Hepatocyte (in vitro differentiated cells): ENCODE measurements at regions not wholly inside any gene's neighbourhood (a gene's known extent, or its start where the extent isn't known, plus 50 kb on each side); places are given as distances from the start of the nearest gene placed in this dataset.

Source experiments
- DNase-seq: peaks from one replicate; pipeline ENCODE4 v3.0.0-alpha.2; 2016; ENCODE audit warnings: low spot score
- H2AFZ ChIP-seq: fragments of 200-600 bp; sonication (generic); 2 replicates; pipeline ENCODE4 v1.6.0; 2016; ENCODE audit warnings: antibody characterized with exemption, mild to moderate bottlenecking
- H3K27ac ChIP-seq: fragments of 200-600 bp; sonication (generic); 2 replicates; pipeline ENCODE4 v1.5.1; 2016; ENCODE audit warnings: mild to moderate bottlenecking
- H3K27me3 ChIP-seq: fragments of 200-600 bp; sonication (generic); 2 replicates; pipeline ENCODE4 v1.6.1; 2016
- H3K36me3 ChIP-seq: fragments of 200-600 bp; sonication (generic); replicated peaks from 2 replicates; pipeline ENCODE4 v1.5.1; 2016; ENCODE audit warnings: low read depth; ENCODE audit not compliant: insufficient read depth
- H3K4me1 ChIP-seq: fragments of 200-600 bp; sonication (generic); 2 replicates; pipeline ENCODE4 v1.5.1; 2016; ENCODE audit warnings: mild to moderate bottlenecking, moderate library complexity; ENCODE audit not compliant: insufficient read depth
- H3K4me2 ChIP-seq: fragments of 200-600 bp; sonication (generic); 2 replicates; pipeline ENCODE4 v1.6.0; 2016
- H3K4me3 ChIP-seq: fragments of 200-600 bp; sonication (generic); 2 replicates; pipeline ENCODE4 v1.5.1; 2016; ENCODE audit warnings: mild to moderate bottlenecking
- H3K79me2 ChIP-seq: fragments of 200-600 bp; sonication (generic); 2 replicates; pipeline ENCODE4 v1.6.0; 2017; ENCODE audit warnings: mild to moderate bottlenecking
- H3K9me2 ChIP-seq: fragments of 200-600 bp; sonication (generic); replicated peaks from 2 replicates; pipeline ENCODE4 v1.6.0; 2017; ENCODE audit warnings: mild to moderate bottlenecking; ENCODE audit not compliant: insufficient read depth
- H3K9me3 ChIP-seq: fragments of 200-600 bp; sonication (generic); 2 replicates; pipeline ENCODE4 v1.5.1; 2016; ENCODE audit warnings: low read depth, mild to moderate bottlenecking
- H4K20me1 ChIP-seq: fragments of 200-600 bp; sonication (generic); 2 replicates; pipeline ENCODE4 v1.6.0; 2016; ENCODE audit warnings: mild to moderate bottlenecking; ENCODE audit not compliant: insufficient read depth, poor library complexity, severe bottlenecking
- EZH2 ChIP-seq: fragments of 200-600 bp; sonication (generic); IDR thresholded peaks from 2 replicates; pipeline ENCODE4 v1.6.1; 2016; ENCODE audit warnings: antibody characterized with exemption, mild to moderate bottlenecking, borderline replicate concordance
- EZH2phosphoT487 ChIP-seq: fragments of 200-600 bp; sonication (generic); IDR thresholded peaks from one replicate; pipeline ENCODE4 v1.6.1; 2018; ENCODE audit warnings: antibody characterized with exemption, mild to moderate bottlenecking, low read depth, moderate library complexity; ENCODE audit not compliant: unreplicated experiment, severe bottlenecking
- WGBS: methylation state at CpG from one replicate; pipeline ENCODE4 v1.1.6; 2016; ENCODE audit warnings: low lambda C conversion rate; ENCODE audit errors: missing lambda C conversion rate; 5-methylcytosine and 5-hydroxymethylcytosine counted together
- TF ChIP-seq, protein P1 (sequence below): fragments of 200-600 bp; sonication (generic); IDR thresholded peaks from 2 replicates; pipeline ENCODE4 v1.5.1; 2016; ENCODE audit warnings: antibody characterized with exemption, mild to moderate bottlenecking; ENCODE audit not compliant: poor library complexity

GRCh38 chr1:4173731-4174130 is 273.7 kb upstream of the C1orf174 start:
- DNase-seq: no peak
- no peaks in the 10 kb centered on the region for H3K79me2 ChIP-seq
- 84% methylated on average over 9 of the region's 9 CpGs for WGBS
- no peaks in the 10 kb centered on the region for H3K9me2 ChIP-seq
- H3K27me3 ChIP-seq: no peaks in the 10 kb centered on the region
- H2AFZ ChIP-seq: no peak overlapping the region
- H3K4me3 ChIP-seq: no peak overlapping the region
- H4K20me1 ChIP-seq: no peaks in the 10 kb centered on the region
- H3K36me3 ChIP-seq: no peaks in the 10 kb centered on the region
- H3K4me2 ChIP-seq: no peak overlapping the region
- no peak overlapping the region for H3K27ac ChIP-seq
- no peak for TF ChIP-seq EZH2
- TF ChIP-seq, protein P1, sequence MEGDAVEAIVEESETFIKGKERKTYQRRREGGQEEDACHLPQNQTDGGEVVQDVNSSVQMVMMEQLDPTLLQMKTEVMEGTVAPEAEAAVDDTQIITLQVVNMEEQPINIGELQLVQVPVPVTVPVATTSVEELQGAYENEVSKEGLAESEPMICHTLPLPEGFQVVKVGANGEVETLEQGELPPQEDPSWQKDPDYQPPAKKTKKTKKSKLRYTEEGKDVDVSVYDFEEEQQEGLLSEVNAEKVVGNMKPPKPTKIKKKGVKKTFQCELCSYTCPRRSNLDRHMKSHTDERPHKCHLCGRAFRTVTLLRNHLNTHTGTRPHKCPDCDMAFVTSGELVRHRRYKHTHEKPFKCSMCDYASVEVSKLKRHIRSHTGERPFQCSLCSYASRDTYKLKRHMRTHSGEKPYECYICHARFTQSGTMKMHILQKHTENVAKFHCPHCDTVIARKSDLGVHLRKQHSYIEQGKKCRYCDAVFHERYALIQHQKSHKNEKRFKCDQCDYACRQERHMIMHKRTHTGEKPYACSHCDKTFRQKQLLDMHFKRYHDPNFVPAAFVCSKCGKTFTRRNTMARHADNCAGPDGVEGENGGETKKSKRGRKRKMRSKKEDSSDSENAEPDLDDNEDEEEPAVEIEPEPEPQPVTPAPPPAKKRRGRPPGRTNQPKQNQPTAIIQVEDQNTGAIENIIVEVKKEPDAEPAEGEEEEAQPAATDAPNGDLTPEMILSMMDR: no peak
- no peak for TF ChIP-seq EZH2phosphoT487
- no peaks in the 10 kb centered on the region for H3K4me1 ChIP-seq
- H3K9me3 ChIP-seq: no peaks in the 10 kb centered on the region

- no peak overlapping the region for H3K27ac ChIP-seq
- no peak for DNase-seq
- no peaks in the 10 kb centered on the region for H3K9me3 ChIP-seq
- no peak overlapping the region for H2AFZ ChIP-seq
- no peaks in the 10 kb centered on the region for H3K79me2 ChIP-seq
- no peak overlapping the region for H3K4me2 ChIP-seq
- no peaks in the 10 kb centered on the region for H3K27me3 ChIP-seq
- WGBS: 93% methylated on average over 21 of the region's 21 CpGs
- H3K4me3 ChIP-seq: no peak overlapping the region
- TF ChIP-seq, protein P1: no peak
- TF ChIP-seq EZH2 (no peak), EZH2phosphoT487 (no peak)
- H3K4me1 ChIP-seq: no peaks in the 10 kb centered on the region
- no peaks in the 10 kb centered on the region for H4K20me1 ChIP-seq
- no peaks in the 10 kb centered on the region for H3K36me3 ChIP-seq
- no peaks in the 10 kb centered on the region for H3K9me2 ChIP-seq
Observed at GRCh38 chr1:4174291-4175200, 274.5 kb upstream of the C1orf174 start.

DNA sequence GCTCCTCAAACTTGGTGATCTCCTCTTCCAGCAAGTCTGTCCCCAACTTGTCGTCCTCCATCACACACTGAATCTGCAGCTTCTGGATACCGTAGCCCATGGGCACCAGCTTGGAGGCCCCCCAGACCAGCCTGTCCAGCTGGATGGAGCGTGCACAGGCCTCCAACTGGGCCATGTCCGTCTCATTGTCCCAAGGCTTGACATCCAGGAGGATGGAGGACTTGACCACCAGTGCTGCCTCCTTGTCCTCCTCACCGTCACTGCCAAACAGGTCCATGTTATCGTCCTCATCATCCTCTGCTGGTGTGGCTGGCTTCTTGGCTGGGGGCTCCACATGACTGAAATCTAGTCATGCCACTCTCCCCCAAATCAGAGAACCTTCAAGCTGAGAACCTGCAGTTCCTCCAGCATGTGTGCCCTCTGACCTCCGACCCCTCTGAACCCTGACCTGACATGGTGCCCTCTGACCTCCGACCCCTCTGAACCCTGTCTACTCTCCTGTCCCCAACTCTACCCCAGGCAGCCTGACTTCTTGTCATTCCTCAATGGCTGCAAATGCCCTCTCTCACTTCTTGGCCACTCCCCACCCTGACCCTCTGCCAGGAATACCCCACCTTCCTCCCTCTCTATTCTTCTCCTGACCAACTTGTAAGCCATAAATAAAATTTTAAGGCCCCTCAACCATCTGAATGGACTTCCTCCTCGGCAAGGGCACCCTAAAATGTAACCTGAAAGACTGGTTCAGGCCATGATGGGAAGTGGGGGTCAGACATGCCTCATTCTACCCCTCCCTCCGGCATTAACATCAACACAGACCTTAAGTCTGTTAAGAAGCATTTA is 275.7 kb upstream of the C1orf174 start:
- H3K4me3 ChIP-seq: no peak overlapping the region
- no peaks in the 10 kb centered on the region for H3K9me2 ChIP-seq
- H3K27ac ChIP-seq: no peak overlapping the region
- H3K4me2 ChIP-seq: no peak overlapping the region
- no peaks in the 10 kb centered on the region for H3K27me3 ChIP-seq
- no peaks in the 10 kb centered on the region for H3K79me2 ChIP-seq
- H2AFZ ChIP-seq: no peak overlapping the region
- H3K4me1 ChIP-seq: no peaks in the 10 kb centered on the region
- WGBS: 77% methylated on average over 10 of the region's 10 CpGs
- no peaks in the 10 kb centered on the region for H3K36me3 ChIP-seq
- TF ChIP-seq EZH2phosphoT487 (no peak), EZH2 (no peak)
- TF ChIP-seq, protein P1: no peak
- no peaks in the 10 kb centered on the region for H3K9me3 ChIP-seq
- no peak for DNase-seq
- no peaks in the 10 kb centered on the region for H4K20me1 ChIP-seq
